HG03095 (cell line): ENCODE measurements at regions not wholly inside any gene's neighbourhood (a gene's known extent, or its start where the extent isn't known, plus 50 kb on each side); places are given as distances from the start of the nearest gene placed in this dataset.
"Not testable (repeated sequence)": the region's sequence is repeated elsewhere in the genome, so short reads cannot be mapped to it uniquely, and the experiment has no call there.

Experiments used
- ATAC-seq: cut with Tn5 transposase; IDR thresholded peaks from one replicate; pipeline ENCODE4 v1.9.1; 2021; ENCODE audit warnings: moderate library complexity; ENCODE audit not compliant: unreplicated experiment

GRCh38 chr10:59033622-59034021, 142.8 kb upstream of the PHYHIPL start:
- ATAC-seq = no peak

DNA sequence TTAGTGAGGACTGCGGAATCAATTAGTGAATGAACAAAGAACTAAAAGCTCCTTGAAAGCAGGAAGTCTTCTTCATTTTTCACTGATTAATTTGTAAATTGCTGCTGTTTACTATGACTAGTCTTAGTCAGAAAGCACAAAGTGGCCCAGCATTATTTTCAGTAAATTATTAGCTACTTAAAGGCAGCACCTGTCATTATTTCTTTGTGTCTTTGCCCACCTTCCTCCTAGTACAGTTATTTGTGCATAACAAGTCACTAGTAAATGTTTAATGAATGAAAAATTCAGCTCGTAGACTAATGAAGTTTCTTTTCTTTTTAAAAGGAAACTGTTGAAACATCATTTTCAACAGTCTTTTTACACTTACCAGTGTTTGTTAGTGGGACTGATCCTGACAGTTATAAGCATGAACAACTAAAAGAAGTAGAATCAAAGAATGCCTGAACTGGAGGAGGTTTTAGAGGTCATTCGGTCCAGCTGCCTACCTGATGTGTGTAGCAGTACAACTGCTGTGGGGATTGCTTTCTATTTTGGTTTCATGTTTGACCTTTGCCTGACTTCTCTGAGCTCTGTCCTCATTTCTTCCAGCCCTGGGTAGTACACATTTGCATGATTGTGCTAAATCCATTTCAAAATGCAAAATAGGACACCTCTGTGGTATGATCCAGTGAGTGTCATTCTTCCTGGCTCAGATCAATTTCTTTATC, 140.0 kb upstream of the PHYHIPL start:
- peak; percentile 95 for ATAC-seq

DNA sequence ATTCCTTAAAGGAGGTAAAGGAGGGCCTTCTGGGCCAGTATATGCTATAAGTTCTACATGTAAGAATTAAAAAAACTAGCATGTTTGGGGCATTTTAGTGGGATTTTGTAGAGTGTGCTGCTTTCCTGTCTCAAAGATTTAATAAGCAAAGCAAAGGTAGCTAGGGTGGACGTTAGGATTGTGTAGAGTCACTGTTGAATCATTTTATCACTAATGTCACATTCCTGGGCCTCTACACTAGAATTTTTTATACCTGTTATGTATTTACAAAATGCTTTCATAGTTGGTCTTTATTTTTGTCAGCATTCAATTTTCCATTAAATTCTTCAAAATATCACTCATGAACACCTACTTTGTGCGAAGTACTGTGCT, 139.4 kb upstream of the PHYHIPL start:
- no peak for ATAC-seq

DNA sequence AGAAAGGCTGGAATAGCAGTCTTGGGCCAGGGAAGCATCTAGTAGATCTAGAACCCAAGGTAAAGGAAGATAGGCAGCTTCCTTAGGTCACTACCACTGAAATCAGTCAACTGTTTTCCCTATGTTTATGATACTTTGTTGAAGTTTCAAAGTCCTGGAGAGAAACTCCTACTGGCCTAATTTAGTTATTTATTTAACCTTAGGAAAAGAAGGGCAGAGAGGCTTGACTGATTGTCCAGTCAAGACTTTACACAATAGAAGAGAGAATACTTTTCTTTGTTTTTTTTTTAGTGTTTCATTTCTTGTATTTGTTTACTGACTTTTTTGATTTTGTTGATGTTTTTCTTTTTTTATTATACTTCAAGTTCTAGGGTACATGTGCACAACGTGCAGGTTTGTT, 138.9 kb upstream of the PHYHIPL start:
- no peak for ATAC-seq

DNA sequence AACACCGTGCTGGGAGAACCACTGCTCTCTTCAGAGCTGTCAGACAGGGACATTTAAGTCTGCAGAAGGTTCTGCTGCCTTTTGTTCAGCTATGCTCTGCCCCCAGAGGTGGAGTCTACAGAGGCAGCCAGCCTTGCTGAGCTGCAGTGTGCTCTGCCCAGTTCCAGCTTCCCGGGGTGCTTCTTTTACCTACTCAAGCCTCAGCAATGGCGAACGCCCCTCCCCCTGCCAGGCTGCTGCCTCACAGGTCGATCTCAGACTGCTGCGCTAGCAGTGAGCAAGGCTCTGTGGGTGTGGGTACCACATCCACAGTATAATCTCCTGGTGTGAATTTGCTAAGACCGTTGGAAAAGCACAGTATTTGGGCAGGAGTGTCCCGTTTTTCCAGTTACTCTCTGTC, 133.1 kb upstream of the PHYHIPL start:
- not testable (repeated sequence) for ATAC-seq

GRCh38 chr10:59047180-59047579, 129.3 kb upstream of the PHYHIPL start:
- no peak for ATAC-seq

- ATAC-seq = peak; percentile 95
Observed at GRCh38 chr10:59047957-59048618, 128.4 kb upstream of the PHYHIPL start.

DNA sequence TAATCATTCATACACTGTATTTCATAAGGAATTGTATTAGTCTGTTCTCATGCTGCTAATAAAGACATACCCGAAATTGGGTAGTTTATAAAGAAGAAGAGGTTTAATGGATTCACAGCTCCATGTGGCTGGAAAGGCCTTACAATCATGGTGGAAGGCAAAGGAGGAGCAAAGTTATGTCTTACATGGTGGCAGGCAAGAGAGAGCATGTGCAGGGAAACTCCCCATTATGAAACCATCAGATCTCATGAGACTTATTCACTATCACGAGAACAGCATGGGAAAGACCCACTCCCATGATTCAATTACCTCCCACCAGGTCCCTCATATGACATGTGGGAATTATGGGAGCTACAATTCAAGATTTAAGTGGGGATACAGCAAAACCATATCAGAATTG, 122.9 kb upstream of the PHYHIPL start:
- not testable (repeated sequence) for ATAC-seq

- no peak for ATAC-seq
Observed at GRCh38 chr10:59055045-59055444, 121.4 kb upstream of the PHYHIPL start.

GRCh38 chr10:59057345-59057744, 119.1 kb upstream of the PHYHIPL start:
- ATAC-seq = no peak

- peak; percentile 82 for ATAC-seq
Observed at GRCh38 chr10:59060852-59061251, 115.6 kb upstream of the PHYHIPL start.

GRCh38 chr10:59063491-59063890, 113.0 kb upstream of the PHYHIPL start:
- ATAC-seq = no peak

DNA sequence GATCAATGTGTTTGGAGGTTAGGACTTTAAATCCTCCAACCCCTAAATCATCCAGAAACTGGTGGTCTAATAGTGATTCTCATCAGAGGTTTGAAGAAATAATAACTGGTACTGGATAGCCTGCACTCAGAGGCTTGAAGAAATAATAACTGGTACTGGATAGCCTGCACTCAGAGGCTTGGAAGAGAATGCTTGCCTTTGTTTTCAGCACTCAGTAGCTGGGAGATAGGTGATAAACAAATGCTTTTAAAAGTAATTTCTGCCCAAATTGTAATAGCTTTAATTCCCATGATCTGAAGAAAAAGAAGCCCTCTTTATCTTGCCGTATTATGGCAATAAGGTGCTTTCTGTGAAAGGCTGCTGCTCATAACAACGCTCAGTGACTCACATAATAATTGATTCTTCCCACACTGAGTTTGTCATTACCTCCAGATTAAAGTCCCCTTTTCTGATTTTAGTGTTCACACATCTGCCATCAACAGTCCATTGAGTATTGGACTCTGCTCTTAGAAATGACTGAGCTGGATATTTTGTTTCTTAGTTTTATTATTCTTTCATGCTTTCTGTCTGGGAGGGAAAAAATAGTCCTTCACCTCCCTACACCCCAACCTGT, 112.3 kb upstream of the PHYHIPL start:
- ATAC-seq = no peak

- ATAC-seq = no peak
Observed at GRCh38 chr10:59064759-59065539, 111.5 kb upstream of the PHYHIPL start.

DNA sequence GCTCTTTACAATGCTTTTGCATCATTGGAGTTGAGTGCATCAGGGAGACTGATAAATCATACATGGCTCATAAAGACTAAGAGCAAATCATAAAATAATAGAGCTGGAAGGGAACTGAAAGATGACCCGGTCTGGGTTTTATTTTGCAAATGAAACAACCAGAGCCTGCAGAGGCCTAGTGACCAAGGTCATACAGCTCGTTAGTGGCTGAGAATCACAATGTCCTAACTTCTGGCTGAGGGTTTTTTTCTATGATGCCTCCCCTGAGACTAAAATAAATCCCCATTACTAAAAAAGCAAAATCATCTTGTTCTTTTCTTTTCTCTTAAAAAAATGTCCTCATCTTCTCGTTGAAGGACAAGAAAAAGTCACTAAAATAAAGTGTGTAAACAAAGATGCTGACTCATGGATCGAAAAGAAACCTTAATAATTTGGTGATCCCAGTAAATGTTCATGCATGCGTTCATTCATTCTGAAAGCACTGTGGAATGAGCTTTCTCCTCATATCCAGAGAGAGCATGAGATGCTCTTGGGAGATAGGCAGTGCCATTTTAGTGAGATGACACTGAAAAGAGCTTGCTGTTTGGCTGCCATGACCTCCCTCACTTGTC, 107.8 kb upstream of the PHYHIPL start:
- no peak for ATAC-seq

DNA sequence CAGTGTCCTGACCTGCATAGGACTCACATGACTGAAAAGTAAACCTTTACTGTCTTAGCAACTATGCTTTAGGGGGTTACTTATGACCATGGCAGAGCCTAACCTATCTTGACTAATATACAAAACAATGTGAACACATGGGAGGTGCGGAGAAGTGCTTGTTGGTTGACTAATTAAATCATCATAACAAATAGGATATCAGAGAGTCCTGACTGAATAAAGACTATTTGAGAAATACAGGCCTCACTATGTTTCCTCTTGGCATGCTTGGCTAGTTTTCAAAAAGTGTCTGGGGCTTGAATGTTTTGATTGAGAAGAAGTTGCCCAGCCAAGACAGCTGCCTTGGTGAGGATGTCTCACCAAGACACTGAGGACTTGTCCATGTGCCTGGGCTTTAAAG, 104.4 kb upstream of the PHYHIPL start:
- no peak for ATAC-seq

DNA sequence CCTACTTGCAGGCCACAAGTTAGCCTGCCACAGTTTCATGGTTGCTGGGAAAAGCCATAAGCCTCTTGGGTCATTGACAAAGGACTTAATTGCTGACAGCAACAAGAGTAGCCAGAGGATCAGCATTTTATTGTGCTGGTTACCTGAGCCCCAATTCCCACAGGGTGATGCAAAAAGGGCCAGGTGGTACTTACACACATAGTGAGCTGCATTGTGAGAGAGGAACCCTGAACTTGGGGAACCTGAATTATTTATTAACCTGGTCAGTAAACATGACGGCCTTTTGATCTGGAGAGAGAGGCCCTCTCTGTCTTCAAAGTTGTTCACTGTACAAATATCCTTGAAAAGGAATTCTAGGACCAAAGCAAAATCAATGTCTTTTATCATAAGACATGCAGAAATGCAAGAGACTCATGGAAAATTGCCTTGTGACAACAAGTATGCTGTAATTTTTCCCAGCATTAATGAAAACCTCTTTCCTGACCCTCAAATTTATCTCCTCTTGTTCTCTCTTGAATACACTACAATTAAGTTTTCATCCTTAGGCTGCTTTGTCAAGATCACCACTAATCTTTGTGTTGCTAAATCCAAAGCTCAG, 102.9 kb upstream of the PHYHIPL start:
- no peak for ATAC-seq

GRCh38 chr10:59075576-59075975, 100.9 kb upstream of the PHYHIPL start:
- no peak for ATAC-seq

DNA sequence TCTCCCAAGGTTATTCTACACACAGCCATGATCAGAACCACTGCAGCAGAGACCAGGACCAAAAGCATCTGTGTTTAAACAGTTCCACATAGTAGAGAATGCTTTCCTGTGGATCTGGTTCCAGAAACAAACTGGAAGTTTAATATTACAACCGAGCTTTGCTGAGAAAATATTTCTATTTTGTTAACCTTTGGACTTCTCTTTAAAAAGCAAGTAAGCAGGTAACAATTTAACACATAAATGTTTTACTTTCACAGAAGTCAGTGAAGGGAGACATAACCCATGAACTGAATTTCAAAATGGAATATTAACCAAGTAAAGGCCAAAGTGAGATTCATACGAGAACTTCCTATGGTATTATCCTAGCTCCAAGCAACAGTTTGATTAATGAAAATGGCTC, 98.6 kb upstream of the PHYHIPL start:
- ATAC-seq = no peak

DNA sequence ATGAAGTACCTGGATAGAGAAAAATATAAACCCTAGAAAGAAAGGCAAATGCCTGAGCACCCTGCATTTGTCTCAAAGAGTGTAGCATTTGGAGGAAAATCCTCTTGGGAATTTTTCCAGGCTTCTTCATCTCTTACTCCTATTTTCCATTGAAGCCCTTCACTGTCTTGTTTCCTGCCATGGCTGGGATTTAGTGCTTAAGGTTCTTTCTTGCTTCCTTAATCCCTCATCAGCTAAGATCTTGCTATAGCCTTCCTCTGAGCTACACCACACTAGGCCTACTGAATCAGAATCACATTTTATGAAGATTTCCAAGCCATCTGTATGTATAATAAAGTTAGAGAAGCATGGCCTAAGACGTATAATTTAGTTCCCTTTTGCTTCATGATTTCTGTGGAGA, 97.5 kb upstream of the PHYHIPL start:
- ATAC-seq = no peak
